ENCODE measurements at regions not wholly inside any gene's neighbourhood (a gene's known extent, or its start where the extent isn't known, plus 50 kb on each side); places are given as distances from the start of the nearest gene placed in this dataset.

DNA sequence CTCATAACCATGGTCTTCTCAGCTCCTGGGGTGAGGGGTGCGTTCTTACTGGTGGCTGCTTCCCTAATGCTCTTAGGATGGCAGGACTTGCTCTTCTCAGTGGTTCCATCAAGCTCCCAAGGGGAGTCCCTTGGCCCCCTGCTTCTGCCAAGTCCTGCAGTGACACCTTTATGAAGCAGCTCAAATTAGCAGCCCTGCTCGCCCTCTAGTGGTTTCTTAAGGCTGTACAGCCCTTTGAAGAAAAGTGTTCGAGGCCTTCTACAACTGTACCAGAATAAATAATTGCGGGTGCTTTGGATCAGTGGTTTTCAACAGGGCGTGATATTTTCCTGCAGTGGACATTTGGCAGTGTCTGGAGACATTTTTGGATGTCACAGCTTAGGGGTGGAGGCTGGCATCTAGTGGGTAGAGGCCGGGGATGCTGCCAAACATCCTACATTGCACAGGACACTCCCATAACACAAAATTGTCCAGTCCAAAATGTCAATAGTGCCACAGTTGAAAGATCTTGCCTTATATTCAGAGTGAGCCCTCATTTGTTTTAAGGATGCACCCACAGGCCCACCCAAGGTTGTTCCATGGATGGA, 204.7 kb upstream of the S100G start:
- no peak for DNase-seq (ENCODE audit: low read depth in 2 of 2)

DNA sequence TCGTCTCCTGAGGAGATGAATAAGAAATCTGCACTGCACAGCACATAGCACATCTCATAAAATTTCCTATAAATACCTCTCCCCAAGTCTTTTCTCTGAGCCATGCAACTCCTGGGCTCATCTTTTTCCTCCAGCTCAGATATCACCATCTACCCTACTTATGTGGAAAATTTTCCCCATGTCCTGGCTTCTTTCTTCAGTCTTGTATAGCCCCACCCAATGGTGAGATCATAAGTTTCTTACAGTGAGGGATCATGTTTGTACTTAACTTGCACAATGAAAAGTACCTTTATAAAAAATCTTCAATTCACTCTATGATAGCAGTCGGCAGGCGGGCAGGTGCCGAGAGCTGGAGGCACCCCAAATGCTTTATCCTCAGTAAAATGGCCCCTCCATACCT, 198.6 kb upstream of the S100G start:
- DNase-seq (ENCODE audit: low read depth in 2 of 2) = no peak

DNA sequence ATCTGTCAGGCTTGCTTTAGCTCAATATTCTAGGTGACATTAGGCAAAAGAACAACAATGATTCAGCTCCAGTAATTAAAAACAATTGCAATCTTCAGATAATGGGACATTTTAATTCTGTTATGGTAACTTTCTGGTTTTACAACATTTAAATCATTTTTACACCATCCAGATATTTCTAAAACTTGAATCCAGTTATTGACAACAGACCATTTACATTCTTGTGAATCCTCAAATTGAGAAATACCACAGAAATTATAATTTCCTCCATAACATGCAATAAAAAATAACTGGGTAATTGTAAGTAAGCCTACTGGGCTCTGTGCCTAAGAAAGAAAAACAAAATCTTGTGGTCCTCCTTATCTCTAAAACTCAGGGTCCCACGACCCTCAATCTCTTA, 195.0 kb upstream of the S100G start:
- DNase-seq (ENCODE audit: low read depth in 2 of 2) = no peak

DNA sequence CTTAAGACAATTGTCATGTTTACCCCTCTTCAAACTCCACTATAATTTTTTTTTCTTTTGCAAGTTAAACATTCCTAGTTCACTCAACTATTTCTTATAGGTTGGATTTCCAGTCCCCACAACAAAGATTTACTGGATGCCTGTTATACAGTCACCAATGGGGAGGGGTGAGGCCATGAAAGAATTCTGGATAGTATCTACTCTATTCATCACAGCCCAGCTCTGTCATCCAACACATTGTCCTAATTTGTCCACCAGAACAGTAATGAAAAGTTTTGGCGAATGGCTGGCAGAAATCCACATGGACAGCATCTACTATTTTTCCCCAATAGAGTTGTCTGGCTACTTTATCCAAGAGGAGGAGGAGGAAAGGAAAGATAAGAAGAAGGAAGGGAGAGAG, 192.7 kb upstream of the S100G start:
- no peak for DNase-seq (ENCODE audit: low read depth in 2 of 2)

DNA sequence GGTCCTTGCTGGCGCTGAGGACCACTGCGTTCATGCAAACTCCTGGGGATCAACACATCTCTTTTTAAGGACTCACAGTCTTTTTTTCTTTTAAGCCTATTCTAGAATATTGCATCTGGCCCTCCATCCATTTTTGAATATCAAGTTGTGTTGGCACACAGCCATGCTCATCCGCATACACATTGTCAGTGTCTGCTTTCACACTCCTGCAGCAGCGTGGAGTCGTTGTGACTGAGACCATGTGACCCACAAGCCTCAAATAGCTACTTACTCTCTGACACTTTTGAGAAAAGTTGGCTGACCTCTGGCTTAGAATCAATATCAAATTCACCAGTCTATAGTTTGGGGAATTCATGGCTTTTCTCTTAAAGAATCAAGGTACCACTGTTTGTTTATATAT, 191.8 kb upstream of the S100G start:
- no peak for DNase-seq (ENCODE audit: low read depth in 2 of 2)

DNA sequence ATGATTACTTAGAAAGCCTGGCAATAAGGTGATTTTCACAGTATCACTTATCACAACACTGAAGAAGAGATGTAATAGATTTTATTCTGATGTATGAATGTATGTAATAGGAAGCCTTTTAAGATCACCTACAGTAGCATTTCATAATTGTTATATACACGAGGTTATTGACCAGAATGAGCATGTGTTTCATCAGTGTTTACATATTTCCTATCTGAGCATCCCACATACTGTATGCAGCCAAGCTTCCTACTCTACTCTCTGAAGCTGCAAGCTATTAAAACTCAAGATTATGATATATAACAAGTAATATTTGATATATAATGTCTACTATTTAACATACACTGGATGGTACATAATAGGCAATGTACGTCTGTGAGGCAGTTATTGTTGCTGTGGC, 190.9 kb upstream of the S100G start:
- no peak for DNase-seq (ENCODE audit: low read depth in 2 of 2)

DNA sequence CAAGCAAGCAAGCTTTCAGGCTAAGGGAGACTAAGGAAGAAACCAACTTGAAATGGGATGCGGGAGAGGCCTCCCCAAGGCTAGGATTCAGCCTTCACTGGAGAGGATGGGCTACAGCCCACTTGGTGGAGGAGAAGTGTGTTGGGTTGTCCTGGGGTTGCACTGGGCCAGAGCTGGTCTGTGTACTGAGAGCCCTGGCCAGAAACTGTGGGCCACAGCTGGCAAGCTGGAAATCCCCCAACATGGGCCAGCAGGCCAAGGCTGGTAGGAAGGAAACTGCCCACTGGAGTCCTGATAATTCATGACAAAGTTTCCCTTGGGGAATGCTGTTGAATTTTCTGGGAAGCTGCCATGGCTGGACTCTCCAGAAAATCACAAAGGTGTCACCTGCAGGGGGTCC, 188.0 kb upstream of the S100G start:
- no peak for DNase-seq (ENCODE audit: low read depth in 2 of 2)

DNA sequence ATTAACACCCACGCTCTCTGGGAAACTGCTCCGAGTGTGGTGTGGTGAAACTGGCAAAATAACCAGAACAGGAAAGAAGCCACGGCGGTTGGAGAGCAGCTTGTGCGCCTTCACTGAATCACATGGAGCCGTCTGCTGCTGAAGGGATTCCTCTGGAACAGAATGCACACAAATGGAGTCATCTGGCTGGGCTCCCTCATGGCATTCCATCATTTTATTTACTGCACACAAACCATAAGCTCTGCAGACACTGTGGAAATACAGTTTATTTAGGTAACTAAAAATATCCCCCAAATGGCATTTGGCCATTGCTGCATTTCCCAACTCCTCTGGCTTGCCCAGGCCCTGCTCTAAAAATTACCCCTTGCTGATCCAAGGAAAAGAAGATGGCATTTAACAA, 187.0 kb upstream of the S100G start:
- DNase-seq (ENCODE audit: low read depth in 2 of 2) = no peak

DNA sequence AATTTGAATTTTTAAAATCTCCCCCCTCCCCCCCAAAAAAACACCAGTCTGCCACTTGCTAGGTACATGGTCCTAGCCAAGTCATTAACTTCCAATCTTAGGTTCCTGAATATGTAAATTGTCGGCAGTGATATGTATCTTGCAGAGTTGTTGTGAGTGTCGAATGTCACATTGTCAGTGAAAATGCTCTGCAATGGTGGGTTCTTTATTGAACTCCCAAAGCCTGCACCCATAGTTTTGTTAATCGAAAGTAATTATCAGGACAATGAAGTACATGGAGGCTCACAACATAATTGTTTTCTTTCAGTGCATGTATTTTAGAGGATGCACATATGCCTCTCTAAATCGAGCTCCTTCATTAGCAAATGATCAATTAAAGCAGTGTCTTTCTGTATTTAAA, 185.6 kb upstream of the S100G start:
- DNase-seq (ENCODE audit: low read depth in 2 of 2) = no peak

DNA sequence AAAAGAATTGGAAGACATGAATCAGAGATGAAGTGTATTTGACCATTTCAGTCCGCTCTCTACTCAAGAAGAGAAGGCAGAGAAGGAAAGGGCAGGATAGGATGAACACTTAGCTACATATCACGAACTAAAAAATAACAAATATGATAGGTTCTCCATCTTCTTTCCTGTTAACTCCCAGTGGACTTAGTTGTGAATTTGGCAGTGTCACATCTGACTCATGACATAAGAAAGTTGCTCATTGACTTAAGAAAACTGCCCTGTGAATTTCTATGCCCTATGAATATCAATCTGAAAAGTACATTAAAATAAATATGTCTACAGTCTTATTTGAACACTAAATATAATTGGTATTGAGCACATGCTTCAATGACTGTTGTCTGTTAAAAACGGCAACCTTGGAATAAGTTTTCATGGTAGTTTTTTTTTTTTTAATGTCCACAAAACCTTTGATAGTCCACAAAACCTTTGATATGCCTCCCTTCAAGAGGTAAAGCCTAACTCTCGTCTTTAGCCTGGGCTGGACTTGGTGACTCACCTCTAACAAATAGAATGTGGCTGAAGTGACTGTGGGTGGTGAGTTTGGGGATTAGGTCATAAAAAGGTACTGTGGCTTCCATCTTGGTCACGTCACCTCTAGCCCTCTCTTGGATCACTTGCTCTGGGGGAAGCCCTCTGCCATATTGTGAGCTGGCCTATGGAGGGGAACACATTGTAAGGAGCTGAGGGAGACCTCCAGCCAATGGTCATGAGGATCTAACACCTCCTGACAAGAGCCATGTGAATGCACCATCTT, 184.7 kb upstream of the S100G start:
- DNase-seq (ENCODE audit: low read depth in 2 of 2) = no peak

DNA sequence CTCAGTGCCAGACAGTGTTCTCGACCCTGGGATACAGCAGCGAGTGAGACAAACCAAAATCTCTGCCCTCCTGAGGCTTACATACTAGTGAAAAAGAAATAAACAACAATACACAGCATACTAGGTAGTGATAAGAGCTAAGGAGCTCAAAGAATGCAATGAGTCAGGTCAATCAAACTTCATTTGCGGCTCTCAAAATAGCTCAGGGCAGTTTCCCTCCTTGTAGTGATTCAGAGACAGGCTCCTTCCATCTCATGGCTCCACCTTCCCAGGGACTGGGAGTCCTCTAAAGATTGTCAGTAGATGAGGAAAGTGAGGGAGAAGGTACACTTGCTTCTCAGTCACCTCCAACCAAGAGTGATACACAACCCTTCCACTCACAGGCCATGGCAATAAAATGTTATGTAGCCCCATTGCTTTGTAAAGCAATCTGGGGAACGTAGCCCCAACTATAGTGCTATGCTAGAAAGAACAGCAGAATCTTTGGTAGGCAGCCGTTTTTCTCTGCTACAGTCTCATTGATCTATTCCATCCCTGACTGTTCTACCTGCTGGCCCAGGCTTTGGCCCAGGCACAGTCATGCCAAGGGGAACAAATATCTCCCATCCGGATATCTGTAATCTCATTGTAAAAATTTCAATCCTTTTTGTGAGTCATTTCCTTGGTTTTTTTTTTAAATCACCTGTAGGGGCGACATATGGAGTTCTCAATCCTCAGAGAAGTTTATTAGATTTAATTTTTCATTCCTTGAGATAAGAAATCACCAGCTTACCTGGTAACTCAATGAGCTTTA, 183.1 kb upstream of the S100G start:
- DNase-seq (ENCODE audit: low read depth in 2 of 2) = no peak

DNA sequence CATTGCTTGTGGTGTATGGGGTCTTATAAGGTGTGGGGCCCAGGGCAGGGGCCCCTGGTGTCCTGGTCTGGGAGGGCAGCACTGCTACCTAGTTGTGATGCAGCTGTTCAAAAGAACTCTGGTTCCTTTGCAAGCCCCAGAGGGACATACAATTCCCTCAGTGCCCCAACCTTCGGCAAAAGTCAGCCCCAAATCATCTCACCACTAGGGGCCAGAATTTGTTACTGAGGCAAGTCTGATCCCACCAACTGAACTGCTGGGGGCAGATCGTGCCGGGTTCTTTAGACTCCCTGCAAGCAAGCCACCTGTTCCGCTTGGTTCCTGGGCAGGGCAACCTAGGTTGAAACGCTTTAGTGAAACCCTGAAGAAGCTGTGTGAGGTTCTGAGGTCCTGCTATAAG, 180.1 kb upstream of the S100G start:
- DNase-seq (ENCODE audit: low read depth in 2 of 2) = no peak

DNA sequence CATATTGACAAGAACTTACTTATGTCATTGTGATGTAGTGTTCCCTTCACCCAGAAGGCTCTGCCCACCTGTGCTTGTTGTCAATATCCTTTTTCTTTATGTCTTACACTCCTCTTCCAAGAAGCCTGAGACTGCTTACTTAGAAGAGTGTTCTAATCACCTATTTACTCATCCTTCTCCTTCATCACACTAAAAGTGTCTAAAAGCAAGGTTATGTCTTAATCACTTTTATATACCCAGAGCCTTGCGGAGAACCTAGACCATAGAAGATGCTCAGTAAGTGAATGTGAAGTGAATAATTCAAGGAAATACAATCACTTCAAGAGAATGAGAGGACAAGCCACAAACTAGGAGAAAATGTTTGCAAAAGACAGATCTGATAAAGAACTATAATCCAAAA, 177.6 kb upstream of the S100G start:
- no peak for DNase-seq (ENCODE audit: low read depth in 2 of 2)

DNA sequence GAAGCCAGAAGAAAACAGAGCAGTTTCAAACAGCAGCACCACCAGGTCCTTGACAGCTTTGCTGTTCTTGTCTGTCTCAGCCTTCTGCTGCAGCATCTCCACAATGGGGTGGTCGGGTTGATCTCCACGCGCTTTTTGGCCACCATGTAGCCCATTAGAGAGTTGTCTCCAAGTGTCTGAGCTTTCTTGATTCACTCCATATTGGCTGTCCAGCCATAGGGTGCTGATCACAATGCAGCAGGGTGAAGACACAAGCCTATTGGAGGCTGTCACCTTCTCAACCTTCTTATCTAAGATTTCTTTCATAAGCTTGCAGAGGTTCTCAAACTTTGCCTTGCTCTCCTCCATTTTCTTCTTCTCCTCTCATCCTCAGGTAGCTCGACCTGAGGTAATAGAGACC, 175.4 kb upstream of the S100G start:
- no peak for DNase-seq (ENCODE audit: low read depth in 2 of 2)

DNA sequence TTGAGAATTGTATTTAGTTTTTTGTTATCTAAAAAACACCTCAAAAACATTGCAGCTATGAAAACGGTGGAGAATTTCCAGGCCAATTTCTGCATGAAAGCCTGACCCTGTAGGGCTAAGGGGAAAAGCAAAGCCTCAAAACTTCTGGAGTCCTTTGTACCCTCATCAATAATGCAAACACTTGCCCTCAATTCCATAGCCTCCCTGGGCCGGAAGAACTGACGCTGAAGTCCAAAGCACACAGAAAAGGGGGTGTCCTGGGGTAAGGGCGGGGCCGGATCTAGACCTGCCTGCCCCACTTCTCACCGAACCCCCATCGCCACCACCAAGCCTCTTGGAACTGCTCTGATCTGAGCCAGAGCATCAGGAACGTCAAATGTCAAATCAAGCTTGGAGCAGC, 173.9 kb upstream of the S100G start:
- DNase-seq (ENCODE audit: low read depth in 2 of 2) = no peak

DNA sequence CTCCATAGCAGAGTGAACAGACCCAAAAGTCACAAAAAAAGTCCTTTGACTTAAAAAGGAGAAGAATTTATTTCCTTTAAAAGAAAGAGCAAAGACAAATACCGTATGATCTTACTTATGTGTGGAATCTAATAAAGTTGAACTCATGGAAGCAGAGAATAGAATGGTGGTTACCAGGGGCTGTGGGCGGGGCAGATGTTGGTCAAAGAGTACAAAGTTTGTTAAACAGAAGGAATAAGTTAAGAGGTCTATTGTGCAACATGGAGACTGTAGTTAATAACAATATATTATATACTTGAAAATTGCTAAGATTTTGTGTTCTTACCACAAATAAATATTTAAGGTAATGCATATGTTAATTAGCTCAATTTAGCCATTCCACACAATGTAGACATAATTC, 173.3 kb upstream of the S100G start:
- DNase-seq (ENCODE audit: low read depth in 2 of 2) = no peak

DNA sequence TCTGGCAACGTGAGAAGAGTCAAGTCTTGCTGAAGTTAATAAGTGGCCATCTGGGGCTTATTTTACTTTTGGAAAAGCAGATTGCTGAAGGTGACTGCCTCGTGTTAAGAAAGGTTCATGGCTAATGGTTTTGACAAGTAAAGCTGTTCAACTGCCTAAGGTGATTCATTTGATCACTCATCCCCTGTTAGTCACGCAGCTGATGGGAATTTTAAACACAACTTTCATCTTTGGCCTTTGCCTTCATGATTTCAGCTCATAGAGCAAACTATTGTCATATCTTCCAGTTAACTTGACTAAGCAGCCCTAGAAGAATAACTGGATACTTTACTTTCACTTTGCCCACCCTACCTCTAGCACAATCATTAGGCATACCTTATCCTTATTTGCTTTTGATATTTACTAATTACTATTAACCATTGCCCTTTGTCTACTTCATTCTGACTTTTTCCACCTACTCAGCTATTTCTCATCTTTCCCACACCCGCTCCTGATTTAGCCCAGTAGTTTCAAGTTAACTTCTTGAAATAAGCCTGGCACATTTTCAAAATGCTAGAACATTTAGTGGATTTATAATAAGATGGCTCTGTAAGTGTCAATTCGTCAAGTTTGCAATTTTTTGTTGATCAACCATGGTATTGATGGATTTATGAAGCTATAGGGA, 170.6 kb upstream of the S100G start:
- no peak for DNase-seq (ENCODE audit: low read depth in 2 of 2)

DNA sequence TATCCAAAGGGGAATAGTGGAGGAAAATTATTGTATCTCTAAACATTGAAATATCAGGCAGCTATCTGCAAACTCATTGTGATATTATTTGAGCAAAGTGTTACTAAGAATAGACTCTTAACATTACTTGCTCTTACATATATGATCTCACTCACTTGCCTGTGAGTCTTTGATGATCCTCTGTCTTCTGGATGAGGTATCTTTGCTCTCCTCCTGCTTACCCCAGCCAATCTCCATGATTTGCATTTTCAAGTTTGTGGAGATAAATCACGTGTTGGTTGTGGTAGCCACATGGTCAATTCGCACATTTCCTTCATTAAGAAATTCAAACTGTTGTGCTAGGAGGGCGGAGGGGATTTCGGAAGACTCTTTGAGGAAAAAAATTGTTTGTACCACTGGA, 169.9 kb upstream of the S100G start:
- DNase-seq (ENCODE audit: low read depth in 2 of 2) = no peak

DNA sequence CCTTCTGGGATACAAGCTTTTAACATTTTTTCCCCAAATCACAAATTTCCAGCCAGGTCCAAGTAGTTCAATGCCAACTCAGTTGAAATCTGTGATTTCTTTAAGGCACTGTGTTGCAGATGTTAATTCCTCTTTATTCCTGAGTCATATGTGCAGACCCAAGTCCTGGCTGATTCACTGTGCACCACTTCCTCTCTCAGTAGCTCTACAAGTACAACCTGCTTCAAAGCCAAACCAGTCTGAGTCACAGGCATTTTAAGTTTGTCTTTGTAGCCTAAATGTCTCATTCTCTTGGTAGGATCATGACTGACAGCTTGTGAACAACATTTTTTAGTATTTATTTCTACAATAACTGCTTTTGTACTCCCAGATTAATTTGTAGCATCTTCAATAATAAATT, 165.6 kb upstream of the S100G start:
- peak in 1 of 2 donors; percentile 11 for DNase-seq (ENCODE audit: low read depth in 2 of 2)

DNA sequence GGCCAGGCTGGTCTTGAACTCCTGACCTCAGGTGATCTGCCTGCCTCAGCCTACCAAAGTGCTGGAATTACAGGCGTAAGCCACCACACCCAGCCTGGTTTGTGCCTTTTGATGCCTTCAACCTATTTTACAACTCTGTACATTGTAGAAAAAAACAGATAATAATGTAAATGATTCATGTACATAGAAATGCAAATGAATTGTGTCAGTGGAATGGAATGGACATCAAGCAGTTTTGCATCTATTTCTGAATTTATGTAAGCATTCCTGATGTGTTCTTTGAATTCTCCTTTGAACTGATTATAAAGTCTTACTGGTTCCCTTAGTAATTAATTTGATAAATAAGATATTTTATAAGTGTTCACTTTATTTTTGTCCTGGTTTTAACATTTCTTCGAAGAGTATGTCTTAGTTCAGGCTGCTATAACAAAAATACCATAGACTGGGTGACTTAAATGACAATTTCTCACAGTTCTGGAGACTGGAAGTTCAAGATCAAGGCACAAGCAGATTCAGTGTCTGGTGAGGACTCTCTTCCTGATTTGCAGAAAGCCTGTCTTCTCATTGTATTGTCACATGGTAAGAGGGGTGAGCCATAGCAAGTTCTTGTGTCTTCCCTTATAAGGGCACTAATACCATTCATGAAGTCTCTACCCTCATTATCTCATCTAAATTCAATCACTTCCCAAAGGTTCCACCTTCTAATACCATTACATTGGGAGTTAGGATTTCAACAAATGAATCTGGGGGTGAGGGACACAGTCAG, 162.2 kb upstream of the S100G start:
- no peak for DNase-seq (ENCODE audit: low read depth in 2 of 2)

DNA sequence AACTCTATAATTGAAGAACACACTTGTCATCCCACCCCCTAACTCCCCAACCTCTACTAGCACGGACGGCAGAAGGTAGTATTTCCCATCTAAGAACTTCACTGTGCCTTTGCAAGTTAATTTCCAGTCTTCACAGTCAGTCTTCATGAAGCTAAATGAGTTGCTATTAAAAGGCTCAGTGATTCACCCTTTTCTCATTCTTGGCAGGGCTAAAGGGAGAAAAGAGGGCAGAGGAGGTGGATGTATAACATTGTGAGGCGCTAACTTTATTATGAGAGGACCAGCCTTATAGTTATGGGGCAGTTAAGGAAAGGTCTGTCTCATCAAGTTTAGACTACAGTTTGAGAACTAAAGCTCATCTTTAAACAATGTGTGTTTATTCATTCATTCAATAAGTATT, 161.0 kb upstream of the S100G start:
- DNase-seq (ENCODE audit: low read depth in 2 of 2) = no peak

DNA sequence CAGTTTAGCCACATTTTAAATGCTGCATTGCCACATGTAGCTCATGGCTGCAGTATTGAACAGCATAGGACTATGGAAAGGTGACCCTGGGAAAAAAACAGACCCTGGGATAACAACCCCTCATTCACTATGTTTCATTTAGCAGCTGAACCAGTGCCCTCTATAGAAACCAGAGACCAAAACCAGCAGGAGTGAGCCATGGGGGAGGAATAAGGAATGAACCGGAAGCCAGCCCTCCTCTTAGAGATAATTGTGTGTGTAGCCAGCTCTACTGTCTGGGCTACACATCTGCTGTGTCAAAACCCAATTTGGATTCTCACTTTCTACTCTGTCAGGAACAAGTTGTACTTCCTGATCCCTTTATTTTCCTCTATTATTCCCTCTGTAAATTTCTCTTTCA, 158.5 kb upstream of the S100G start:
- DNase-seq (ENCODE audit: low read depth in 2 of 2) = no peak
